ENCODE measurements at regions not wholly inside any gene's neighbourhood (a gene's known extent, or its start where the extent isn't known, plus 50 kb on each side); places are given as distances from the start of the nearest gene placed in this dataset.
A peak's percentile ranks its signal among the peaks of the same experiment; 100 is the strongest.

DNA sequence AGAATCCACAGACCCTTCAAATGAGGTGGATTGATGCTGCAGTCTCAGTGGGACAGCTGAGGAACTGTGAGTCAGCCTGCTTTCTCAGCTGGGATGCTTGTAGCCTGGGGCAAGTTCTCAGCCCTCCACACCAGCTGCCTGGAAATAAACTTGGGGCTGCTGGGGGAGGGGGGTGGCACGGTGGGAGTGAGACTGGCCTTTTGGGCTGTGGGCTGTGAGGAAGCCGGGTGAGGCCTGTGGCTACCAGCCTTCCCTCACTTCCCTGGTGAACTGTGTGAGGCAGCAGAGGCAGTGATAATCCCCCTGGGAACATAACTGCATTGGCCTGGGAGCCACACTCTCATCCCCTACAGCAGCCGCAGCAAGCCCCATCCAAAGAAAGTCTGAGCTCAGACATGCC, 114.5 kb upstream of the GUCY1A1 start (continued):
- TF ChIP-seq, protein P1, sequence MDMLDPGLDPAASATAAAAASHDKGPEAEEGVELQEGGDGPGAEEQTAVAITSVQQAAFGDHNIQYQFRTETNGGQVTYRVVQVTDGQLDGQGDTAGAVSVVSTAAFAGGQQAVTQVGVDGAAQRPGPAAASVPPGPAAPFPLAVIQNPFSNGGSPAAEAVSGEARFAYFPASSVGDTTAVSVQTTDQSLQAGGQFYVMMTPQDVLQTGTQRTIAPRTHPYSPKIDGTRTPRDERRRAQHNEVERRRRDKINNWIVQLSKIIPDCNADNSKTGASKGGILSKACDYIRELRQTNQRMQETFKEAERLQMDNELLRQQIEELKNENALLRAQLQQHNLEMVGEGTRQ (IDR thresholded peaks at IDR 0.05; ENCODE audit: borderline replicate concordance, low read depth, low read length) = no peak

DNA sequence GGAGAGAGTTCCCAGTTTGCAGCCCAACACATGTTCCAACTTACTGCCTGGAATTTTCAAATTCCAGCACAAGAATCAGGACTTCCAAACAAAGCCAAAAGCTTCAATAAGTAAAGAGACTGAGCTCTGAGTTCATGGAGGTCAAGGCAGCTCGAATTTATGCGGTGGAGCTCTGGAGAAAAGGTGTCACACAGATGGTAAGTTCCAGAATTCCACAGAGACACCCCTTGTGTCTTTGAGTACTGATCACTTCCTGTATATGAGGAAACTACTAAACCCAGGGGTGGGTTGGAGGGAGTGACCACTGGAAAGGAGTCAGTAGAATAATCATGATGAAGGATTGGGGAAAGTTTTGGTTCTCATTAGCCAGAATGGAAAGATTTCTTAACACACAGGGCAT, 118.5 kb upstream of the GUCY1A1 start:
- H4K20me1 ChIP-seq (ENCODE audit: insufficient read depth) = no peaks in the 10 kb centered on the region
- no peaks in the 10 kb centered on the region for H3K79me2 ChIP-seq (ENCODE audit: insufficient read depth)
- H3K4me3 ChIP-seq (ENCODE audit: low read depth in 2 of 2, low read length in 1 of 2) = no peak overlapping the region
- H3F3A ChIP-seq (replicated peaks; ENCODE audit: insufficient read depth) = peaks cover under 1% of the 10 kb centered on the region
- no peak for DNase-seq
- no peaks in the 10 kb centered on the region; a peak in 2 of 4 replicates for H3K4me1 ChIP-seq (ENCODE audit: control insufficient read depth in 1 of 2, insufficient read depth in 2 of 2, low read depth in 1 of 2, low read length in 1 of 2)
- ChIA-PET POLR2A (no interaction called here), CTCF (no interaction called here)
- peak overlapping the region; percentile 46; the same call in 1 of the 2 replicates for H2AFZ ChIP-seq (ENCODE audit: low read depth)
- H3K9ac ChIP-seq = no peak overlapping the region
- H3K9me3 ChIP-seq = no peaks in the 10 kb centered on the region
- H3K36me3 ChIP-seq (replicated peaks in 1 of 2; ENCODE audit: control insufficient read depth in 1 of 2, insufficient read depth in 2 of 2, low read length in 1 of 2) = no peaks in the 10 kb centered on the region
- 78% methylated on average over 2 of the region's 2 CpGs for WGBS (ENCODE audit: low lambda C conversion rate)
- no peak overlapping the region for H3K27ac ChIP-seq (ENCODE audit: low read depth in 2 of 2, low read length in 1 of 2)
- no peaks in the 10 kb centered on the region for H3K9me2 ChIP-seq
- no peak overlapping the region for H3K4me2 ChIP-seq
- no peak for TF ChIP-seq TCF12 (IDR thresholded peaks at IDR 0.05)
- no peak for TF ChIP-seq FOXM1 (IDR thresholded peaks at IDR 0.05; ENCODE audit: low read depth)
- no peak for TF ChIP-seq EP300 (IDR thresholded peaks at IDR 0.05; ENCODE audit: borderline replicate concordance in 1 of 2, low read depth in 1 of 2, low read length in 1 of 2)
- TF ChIP-seq NRF1 (IDR thresholded peaks at IDR 0.05; ENCODE audit: low read depth, low read length) = no peak
- no peak for TF ChIP-seq RCOR1 (IDR thresholded peaks at IDR 0.05; ENCODE audit: low read length)
- H3K27me3 ChIP-seq (ENCODE audit: insufficient read depth) = no peaks in the 10 kb centered on the region

DNA sequence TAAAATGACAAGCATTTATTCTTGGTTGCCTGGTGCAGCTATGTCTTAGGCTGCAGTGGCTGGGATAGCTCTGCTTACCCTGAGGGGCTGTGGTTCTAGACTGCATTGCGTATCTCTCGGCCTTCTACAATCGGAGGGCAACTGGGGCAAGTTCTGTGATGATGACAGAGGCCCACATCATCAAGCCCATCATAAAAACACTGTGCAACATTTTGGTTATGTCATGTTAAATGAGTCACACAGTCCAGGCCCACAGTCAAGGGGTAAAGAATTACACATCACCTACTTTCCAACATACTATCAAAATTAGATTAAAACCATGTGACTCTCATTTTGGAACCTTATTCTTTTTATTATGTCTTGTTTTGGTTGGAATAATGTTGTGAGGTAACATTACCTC, 120.2 kb upstream of the GUCY1A1 start:
- DNase-seq = no peak
- POLR2A ChIA-PET = no interaction called here
- Histone ChIP-seq H3K9ac (no peak overlapping the region), H4K20me1 (ENCODE audit: insufficient read depth) (no peaks in the 10 kb centered on the region), H3K4me2 (no peak overlapping the region), H3F3A (replicated peaks; ENCODE audit: insufficient read depth) (peaks cover 2% of the 10 kb centered on the region), H3K27ac (ENCODE audit: low read depth in 2 of 2, low read length in 1 of 2) (no peak overlapping the region), H3K4me1 (ENCODE audit: control insufficient read depth in 1 of 2, insufficient read depth in 2 of 2, low read depth in 1 of 2, low read length in 1 of 2) (no peaks in the 10 kb centered on the region; a peak in 1 of 4 replicates), H3K9me3 (no peaks in the 10 kb centered on the region), H3K27me3 (ENCODE audit: insufficient read depth) (no peaks in the 10 kb centered on the region), H3K4me3 (ENCODE audit: low read depth in 2 of 2, low read length in 1 of 2) (no peak overlapping the region), H3K79me2 (ENCODE audit: insufficient read depth) (no peaks in the 10 kb centered on the region), H3K9me2 (no peaks in the 10 kb centered on the region), H3K36me3 (replicated peaks in 1 of 2; ENCODE audit: control insufficient read depth in 1 of 2, insufficient read depth in 2 of 2, low read length in 1 of 2) (no peaks in the 10 kb centered on the region), H2AFZ (ENCODE audit: low read depth) (no peak overlapping the region)
- 85% methylated on average over 3 of the region's 3 CpGs for WGBS (ENCODE audit: low lambda C conversion rate)
- CTCF ChIA-PET = no interaction called here
- TF ChIP-seq, protein P2, sequence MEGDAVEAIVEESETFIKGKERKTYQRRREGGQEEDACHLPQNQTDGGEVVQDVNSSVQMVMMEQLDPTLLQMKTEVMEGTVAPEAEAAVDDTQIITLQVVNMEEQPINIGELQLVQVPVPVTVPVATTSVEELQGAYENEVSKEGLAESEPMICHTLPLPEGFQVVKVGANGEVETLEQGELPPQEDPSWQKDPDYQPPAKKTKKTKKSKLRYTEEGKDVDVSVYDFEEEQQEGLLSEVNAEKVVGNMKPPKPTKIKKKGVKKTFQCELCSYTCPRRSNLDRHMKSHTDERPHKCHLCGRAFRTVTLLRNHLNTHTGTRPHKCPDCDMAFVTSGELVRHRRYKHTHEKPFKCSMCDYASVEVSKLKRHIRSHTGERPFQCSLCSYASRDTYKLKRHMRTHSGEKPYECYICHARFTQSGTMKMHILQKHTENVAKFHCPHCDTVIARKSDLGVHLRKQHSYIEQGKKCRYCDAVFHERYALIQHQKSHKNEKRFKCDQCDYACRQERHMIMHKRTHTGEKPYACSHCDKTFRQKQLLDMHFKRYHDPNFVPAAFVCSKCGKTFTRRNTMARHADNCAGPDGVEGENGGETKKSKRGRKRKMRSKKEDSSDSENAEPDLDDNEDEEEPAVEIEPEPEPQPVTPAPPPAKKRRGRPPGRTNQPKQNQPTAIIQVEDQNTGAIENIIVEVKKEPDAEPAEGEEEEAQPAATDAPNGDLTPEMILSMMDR (IDR thresholded peaks at IDR 0.05) = no peak
- TF ChIP-seq, protein P1 (IDR thresholded peaks at IDR 0.05; ENCODE audit: borderline replicate concordance, low read depth, low read length) = no peak
- no peak for TF ChIP-seq RCOR1 (IDR thresholded peaks at IDR 0.05; ENCODE audit: low read length)
